ENCODE measurements at regions not wholly inside any gene's neighbourhood (a gene's known extent, or its start where the extent isn't known, plus 50 kb on each side); places are given as distances from the start of the nearest gene placed in this dataset.
"Not testable (repeated sequence)": the region's sequence is repeated elsewhere in the genome, so short reads cannot be mapped to it uniquely, and the experiment has no call there.

DNA sequence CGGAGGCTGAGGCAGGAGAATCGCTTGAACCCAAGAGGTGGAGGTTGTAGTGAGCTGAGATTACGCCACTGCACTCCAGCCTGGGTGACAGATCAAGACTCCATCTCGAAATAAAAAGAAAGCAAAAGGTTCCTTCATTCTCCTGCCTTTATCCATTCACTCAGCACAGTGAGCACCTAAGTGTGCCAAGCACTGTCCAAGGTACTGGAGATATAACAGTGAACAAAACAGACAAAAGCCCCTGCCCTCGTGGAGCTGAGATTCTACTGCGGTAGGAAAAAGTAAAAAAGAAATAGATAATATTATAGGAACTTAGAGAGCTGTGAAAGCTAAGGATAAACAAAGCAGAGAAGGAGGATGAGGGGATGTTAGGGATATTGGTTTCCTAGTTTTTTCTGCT lies 235.5 kb downstream of the NPIPA7 start:
- TF ChIP-seq, protein P1, sequence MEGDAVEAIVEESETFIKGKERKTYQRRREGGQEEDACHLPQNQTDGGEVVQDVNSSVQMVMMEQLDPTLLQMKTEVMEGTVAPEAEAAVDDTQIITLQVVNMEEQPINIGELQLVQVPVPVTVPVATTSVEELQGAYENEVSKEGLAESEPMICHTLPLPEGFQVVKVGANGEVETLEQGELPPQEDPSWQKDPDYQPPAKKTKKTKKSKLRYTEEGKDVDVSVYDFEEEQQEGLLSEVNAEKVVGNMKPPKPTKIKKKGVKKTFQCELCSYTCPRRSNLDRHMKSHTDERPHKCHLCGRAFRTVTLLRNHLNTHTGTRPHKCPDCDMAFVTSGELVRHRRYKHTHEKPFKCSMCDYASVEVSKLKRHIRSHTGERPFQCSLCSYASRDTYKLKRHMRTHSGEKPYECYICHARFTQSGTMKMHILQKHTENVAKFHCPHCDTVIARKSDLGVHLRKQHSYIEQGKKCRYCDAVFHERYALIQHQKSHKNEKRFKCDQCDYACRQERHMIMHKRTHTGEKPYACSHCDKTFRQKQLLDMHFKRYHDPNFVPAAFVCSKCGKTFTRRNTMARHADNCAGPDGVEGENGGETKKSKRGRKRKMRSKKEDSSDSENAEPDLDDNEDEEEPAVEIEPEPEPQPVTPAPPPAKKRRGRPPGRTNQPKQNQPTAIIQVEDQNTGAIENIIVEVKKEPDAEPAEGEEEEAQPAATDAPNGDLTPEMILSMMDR (IDR thresholded peaks at IDR 0.05), result not testable (repeated sequence)
- not testable (repeated sequence) for TF ChIP-seq POLR2A (IDR thresholded peaks at IDR 0.05)

All from body of pancreas (tissue), 4 donors.